NCI-H460 (cell line): ENCODE measurements at regions not wholly inside any gene's neighbourhood (a gene's known extent, or its start where the extent isn't known, plus 50 kb on each side); places are given as distances from the start of the nearest gene placed in this dataset.
"Not testable (repeated sequence)": the region's sequence is repeated elsewhere in the genome, so short reads cannot be mapped to it uniquely, and the experiment has no call there.

Experiments used
- DNase-seq: peaks from one replicate; pipeline ENCODE4 v3.0.0-alpha.2; 2016; ENCODE audit warnings: low read depth; ENCODE audit errors: extremely low read depth

DNA sequence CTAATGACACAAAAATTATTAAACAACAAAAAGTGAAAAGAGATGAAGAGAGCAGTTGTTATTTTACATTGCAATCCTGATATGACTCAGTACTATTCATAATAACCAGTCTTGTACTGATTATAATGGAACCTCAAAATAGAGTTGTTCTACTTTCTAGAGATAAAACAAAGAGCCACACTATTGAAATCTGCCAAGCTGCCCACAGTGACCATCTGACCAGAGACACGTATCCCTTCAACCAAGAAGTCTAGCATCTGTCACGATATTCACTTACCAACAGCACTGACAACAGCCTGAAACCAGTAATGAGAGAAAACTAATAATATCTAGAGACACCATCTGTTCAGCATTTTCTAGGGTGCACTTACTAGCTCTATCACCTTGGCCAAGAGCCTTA is 466.7 kb downstream of the NKX6-1 start:
- no peak for DNase-seq

GRCh38 chr4:84031401-84031800 is 467.7 kb downstream of the NKX6-1 start:
- no peak for DNase-seq

DNA sequence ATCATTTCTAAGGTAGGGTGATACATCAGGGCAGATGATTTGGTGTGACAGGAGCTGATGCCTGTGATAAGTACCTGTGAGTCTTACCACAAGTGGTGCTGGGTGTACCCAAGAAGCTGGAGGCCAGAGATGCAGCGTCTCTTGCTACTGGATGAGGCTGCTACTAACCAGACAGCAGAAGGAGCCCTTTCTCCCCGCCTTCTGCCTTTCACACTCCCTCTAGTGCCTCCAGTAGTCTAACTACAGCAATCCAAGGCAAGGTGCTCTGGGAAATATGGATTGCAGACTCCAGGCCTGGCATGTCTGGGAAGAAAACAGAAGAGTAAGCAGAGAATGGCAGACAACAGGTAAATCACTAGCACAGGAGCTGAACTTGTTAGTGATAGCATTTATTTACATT is 470.8 kb downstream of the NKX6-1 start:
- no peak for DNase-seq

GRCh38 chr4:84024405-84024804 is 474.7 kb downstream of the NKX6-1 start:
- no peak for DNase-seq

- DNase-seq, result no peak
Measured at GRCh38 chr4:84022564-84022963, 476.5 kb downstream of the NKX6-1 start.

DNA sequence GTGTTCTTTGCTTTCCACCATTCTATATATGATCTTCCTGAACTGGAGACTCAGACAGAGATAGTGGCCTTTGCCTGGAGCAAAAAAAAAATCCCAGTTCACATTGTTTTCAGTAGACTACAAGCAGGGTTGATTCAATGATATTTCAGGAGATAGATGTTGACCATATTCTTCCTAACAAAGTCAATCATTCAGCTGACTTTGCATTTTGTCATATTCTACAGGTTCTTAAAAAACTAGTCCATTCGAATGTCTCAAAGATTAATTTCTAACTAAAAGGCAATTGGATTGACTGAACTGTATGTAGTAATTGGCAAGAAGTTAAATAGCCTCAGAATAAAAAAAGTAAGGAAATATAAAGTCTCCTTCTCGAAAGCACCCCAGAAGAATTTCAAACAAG is 479.5 kb downstream of the NKX6-1 start:
- DNase-seq, result no peak

- no peak for DNase-seq
Measured at GRCh38 chr4:84003046-84003445, 467.1 kb downstream of the GPAT3 start.

DNA sequence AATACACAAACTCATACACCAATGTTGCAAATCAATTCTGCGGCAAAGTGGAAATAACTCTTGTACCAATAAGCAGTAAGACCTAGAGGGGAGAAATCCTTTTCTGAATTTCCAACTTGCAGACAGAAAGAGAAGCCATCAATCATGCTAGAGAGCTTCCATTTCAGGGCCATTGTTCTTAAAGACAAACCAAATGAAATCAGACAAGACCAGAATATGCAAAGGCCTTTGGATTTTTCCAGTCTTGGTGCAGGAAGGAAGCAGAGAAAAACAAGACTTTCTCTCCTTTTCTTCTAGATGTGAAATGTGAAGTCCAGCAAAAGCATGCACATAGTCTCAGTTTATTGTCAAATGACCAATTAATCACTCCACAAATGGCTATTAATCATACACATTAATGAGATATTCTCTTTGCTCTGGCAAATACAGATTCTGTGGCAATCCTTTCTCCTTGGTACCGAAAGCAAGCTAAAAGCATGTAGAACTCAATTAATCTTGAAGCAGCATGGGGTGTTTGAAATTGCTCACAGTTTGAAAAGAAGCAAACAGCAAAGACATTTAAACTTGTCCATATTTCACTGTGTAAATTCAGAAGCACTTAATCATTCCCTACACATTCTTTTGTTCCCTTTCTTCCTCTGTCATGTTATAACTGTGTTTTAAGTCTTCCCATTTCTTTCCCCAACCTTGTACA is 466.1 kb downstream of the GPAT3 start:
- no peak for DNase-seq

GRCh38 chr4:83996254-83996653 is 460.3 kb downstream of the GPAT3 start:
- no peak for DNase-seq

DNA sequence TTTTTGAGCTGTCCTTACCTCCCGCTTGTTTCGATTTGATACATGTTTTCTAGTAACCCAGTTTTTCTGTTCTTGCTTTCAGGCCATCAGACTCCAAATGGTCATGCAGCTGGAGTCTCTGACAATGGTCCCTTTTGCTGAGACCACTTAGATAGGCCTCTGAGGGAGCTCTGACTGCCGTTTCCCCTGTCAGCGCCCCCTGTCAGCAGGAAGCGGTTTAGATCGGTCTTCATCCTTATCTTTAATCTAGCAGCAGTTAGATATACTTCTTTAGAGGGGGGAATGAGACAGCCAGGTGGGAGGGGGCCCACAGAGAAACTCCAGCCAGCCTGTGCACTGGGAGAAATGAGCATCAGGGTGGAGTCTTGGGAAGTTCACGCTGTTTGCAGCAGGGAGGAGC is 457.9 kb downstream of the GPAT3 start:
- no peak for DNase-seq

GRCh38 chr4:83989835-83990234 is 453.9 kb downstream of the GPAT3 start:
- no peak for DNase-seq

DNA sequence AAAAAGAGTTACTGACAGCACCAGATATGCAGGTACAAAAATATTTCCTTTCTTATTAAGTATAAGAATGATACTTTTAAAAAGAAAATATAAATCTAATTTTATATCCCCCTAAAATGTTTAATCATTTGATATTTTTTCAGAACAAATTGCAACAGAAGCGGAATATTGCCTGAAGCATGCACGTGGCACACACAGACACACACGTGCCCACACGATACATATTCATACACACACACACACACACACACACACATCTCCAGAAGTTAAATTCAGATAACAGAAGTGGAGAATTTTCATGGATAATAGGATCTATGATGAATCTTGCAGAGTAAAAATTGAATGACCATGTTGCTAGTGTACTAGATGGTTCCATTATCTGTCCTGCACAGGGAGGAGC is 445.2 kb downstream of the GPAT3 start:
- no peak for DNase-seq

DNA sequence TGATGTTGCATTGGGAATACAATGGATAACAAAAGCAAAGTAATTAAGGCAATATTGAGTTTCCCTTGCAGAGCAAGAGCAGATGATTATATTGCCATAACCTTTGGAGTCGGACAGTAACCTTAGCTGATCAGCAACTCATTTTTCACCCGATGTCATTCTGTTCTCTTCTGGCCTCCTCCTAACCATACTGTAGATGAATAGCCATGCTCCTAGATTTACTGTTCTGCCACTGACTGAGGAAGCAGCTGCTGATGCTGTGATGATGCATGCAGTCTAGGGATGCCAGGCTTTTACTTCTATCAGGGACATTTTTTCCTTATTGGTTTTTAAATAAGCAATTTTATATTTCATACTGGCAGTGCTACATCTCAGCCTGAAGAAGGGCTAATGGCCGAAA is 443.9 kb downstream of the GPAT3 start:
- no peak for DNase-seq

DNA sequence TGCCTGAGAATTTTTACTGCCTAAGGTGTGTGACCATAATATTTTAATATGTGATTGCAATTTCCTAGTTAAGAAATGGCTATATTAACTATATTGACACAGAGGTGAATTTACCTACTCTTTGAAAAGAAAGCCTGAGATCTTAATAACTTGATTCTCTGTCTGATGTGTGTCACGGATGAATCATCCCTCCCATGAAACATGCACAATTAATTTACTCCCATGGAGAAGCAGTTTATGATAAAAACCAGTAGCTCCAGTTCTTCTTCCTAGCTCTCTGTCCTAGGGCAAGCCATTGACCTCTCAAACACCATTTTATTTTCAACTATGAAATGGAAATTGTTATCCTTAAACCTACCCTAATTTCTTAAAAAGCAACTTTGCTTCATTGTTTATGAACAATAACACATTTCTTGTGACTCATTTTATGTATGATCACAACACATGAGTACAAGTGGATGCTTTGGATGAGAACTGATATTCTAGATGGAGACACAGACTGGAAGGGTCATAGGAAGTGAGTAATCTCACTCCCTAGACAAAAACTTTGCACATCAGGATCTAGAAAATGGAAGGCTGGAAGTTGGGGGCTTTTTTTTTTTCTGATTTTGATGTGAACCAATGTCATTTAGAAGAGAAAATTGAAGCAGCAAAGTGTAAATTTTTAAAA is 438.3 kb downstream of the GPAT3 start:
- DNase-seq, result no peak

DNA sequence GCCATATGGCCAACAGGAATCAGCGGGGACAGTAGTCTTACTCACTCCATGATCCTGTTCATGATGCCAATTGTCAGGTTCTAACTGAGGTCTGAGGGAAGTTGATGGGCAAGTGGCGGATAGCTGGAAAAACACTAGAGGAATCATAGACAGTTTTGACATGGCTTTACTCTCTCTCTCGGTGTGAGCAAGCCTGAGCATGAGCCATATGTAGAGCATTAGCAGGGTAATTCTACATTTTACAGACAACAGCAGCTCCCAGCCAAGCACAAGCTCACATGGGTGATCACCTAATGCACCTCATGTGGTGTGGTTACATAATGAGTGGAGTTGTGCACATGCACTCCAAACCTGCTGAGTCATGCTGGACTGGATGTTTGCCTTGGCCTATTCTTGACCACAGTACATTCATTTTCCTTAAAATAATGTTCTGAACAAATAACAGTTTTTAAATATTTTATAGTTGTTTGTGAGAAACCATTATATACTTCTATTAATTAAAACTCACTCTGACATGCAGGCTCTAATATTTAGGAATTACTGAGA is 429.2 kb downstream of the GPAT3 start:
- no peak for DNase-seq

DNA sequence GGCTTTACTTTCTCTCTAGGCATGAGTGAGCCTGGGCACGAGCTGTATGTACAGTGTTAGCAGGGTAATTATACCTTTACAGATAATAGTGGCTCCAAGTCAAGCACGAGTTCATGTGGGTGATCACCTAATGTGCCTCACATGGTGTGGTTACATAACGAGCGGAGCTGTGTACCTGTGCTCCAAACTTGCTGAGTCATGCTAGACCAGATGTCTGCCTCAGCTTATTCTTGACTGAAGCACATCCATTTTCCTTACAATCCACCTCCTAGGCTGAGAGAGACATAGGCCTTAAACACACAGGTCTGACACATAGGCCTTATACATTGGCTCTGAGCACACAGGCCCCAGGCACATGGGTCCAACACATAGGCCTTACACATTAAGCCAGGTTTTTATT is 426.6 kb downstream of the GPAT3 start:
- no peak for DNase-seq

DNA sequence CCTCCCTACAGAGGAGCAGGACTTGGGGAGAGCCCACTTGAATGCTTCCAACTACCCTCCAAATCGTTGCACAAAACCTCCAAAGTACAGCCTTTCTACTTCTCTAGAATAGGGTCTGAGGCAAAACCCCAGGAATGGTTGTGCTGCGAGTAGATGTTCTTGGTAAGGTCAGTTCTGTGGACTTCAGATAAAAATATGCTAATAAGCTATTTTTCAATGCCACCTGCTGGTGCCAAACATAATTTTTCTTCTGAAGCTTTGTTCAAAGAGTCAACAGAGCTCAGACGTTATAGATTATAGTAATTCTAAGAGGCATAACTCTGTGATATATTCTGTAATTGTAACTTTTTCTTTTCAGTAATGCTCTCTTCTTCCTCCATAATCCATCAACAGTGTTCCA is 425.7 kb downstream of the GPAT3 start:
- no peak for DNase-seq

DNA sequence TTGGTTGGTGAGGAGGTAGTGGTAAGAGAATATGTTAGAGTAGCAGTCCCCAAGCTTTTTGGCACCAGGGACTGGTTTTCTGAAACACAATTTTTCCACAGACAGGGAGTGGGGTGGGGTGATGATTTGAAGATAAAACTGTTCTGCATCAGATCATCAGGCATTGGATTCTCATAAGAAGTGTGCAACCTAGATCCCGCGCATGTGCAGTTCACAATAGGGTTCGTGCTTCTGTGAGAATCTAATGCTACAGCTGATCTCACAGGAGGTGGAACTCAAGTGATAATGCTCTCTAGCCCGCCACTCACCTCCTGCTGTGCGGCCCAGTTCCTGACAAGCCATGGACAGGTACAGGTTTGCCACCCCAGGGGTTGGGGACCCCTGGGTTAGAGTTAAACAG is 423.3 kb downstream of the GPAT3 start:
- DNase-seq, result no peak

DNA sequence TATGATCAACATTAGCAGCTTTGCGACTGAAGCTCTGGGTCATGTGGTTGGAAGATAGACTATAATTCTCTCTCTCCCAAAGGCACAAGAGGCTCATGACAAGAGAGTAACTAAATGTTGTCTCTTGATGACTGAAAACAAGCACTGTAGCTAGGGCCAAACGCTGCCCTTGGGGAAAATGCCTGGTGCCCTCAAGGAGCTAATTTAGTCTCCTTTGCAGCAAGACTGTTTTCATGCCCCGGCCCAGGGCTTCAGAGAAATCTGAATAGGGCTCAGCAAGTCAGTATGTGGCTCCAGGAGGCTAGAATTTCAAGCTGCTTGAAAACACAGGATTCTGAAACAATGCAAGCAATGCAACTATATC is 411.9 kb downstream of the GPAT3 start:
- DNase-seq, result no peak

DNA sequence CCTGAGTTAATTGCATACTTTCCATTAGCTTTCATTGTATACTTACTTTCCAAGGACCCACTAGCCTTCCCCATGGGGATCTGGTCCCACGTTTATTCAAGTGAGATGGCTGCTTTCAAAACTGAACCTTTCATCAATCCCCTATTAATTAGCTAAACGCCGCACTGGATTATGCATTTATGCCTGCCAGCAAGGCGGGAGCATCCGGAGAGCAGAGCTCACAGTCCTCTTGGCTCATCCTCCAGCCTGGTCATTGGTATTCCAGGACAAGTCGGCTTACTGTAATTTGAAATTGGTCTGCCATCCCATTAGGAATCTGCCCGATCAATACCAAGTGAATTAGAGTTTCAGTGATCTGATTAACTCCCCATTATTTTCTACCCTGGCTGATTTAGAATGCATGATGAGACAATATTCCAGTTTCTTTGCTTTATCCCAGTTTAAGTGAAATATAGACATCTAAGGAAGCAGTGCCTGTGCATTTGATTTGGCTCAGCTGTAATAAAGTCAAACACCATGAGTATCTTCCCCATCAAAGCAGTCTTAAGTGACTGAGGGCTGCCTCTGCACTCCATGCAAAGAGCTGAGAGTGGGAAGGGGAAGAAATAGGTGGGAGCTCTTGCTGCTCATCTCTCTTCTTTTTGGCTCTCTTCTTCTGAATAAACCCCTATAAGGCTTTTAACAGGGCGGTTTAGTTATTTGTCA is 411.4 kb downstream of the GPAT3 start:
- DNase-seq, result no peak

- DNase-seq, result not testable (repeated sequence)
Measured at GRCh38 chr4:83943691-83944090, 407.8 kb downstream of the GPAT3 start.
